Stomach (tissue), 4 donors: ENCODE measurements at regions not wholly inside any gene's neighbourhood (a gene's known extent, or its start where the extent isn't known, plus 50 kb on each side); places are given as distances from the start of the nearest gene placed in this dataset.

ENCODE experiments used
- EP300 ChIP-seq: sonication (generic); formaldehyde crosslinking; IDR thresholded peaks from one replicate; pipeline ENCODE4 v1.6.1; 2017; ENCODE audit warnings: antibody characterized with exemption
- POLR2A ChIP-seq, 4 donors: fragments of 450-650 bp; IDR thresholded peaks; one replicate each; pipeline ENCODE4 v1.6.1; 2016; ENCODE audit warnings: antibody characterized with exemption in 4 of 4, control low read depth in 2 of 4, mild to moderate bottlenecking in 1 of 4, moderate library complexity in 1 of 4
- POLR2AphosphoS5 ChIP-seq, 3 donors: sonication (generic); formaldehyde crosslinking; IDR thresholded peaks; one replicate each; pipeline ENCODE4 v1.6.1; 2016; ENCODE audit warnings: antibody characterized with exemption in 3 of 3
- TF ChIP-seq, protein P1 (sequence below), 7 experiments: fragments of 450-650 bp in 4 of 7; fragments of 200-600 bp in 3 of 7; sonication (generic) in 3 of 7; IDR thresholded peaks; one replicate each; pipeline ENCODE4 v1.5.1; 2016 to 2019; ENCODE audit warnings: antibody characterized with exemption in 7 of 7, control low read depth in 2 of 7, mild to moderate bottlenecking in 1 of 7

DNA sequence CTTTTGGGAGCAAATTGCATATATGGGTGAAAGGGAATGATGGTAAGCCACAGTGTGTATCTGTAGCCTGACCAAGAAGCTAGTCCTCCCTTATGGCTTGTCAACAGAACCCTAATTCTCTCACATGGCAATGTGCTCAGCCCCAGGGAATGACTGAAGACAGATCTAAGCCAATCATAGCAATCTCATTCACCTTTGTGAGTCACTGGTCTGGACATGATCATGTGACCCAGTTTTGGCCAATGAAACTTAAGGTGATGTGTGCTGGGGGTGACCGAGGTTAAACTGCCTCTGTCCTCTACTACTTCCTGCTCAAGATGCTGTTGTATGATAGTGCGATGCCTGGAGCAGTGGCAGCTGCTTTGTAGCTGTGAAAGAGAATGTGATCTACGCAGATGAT lies 491.2 kb upstream of the HS6ST1 start:
- TF ChIP-seq, protein P1, sequence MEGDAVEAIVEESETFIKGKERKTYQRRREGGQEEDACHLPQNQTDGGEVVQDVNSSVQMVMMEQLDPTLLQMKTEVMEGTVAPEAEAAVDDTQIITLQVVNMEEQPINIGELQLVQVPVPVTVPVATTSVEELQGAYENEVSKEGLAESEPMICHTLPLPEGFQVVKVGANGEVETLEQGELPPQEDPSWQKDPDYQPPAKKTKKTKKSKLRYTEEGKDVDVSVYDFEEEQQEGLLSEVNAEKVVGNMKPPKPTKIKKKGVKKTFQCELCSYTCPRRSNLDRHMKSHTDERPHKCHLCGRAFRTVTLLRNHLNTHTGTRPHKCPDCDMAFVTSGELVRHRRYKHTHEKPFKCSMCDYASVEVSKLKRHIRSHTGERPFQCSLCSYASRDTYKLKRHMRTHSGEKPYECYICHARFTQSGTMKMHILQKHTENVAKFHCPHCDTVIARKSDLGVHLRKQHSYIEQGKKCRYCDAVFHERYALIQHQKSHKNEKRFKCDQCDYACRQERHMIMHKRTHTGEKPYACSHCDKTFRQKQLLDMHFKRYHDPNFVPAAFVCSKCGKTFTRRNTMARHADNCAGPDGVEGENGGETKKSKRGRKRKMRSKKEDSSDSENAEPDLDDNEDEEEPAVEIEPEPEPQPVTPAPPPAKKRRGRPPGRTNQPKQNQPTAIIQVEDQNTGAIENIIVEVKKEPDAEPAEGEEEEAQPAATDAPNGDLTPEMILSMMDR (IDR thresholded peaks at IDR 0.05): no peak
- TF ChIP-seq POLR2A (IDR thresholded peaks at IDR 0.05): no peak
- no peak for TF ChIP-seq EP300
- TF ChIP-seq POLR2AphosphoS5 (IDR thresholded peaks at IDR 0.05): no peak
